Erythroblast (primary cell): ENCODE measurements at regions not wholly inside any gene's neighbourhood (a gene's known extent, or its start where the extent isn't known, plus 50 kb on each side); places are given as distances from the start of the nearest gene placed in this dataset.

Source experiments
- DNase-seq, 2 experiments: peaks; one replicate each; lab custom pipeline; 2025; lab: John Stamatoyannopoulos, UW
- GATA1 ChIP-seq: IDR thresholded peaks from 2 replicates; pipeline ENCODE4 v1.6.1; 2011; ENCODE audit warnings: low read depth, mild to moderate bottlenecking, control low read depth, low read length, moderate library complexity
- POLR2A ChIP-seq: IDR thresholded peaks from 2 replicates; pipeline ENCODE4 v1.6.1; 2011; ENCODE audit warnings: mild to moderate bottlenecking, low read length

DNA sequence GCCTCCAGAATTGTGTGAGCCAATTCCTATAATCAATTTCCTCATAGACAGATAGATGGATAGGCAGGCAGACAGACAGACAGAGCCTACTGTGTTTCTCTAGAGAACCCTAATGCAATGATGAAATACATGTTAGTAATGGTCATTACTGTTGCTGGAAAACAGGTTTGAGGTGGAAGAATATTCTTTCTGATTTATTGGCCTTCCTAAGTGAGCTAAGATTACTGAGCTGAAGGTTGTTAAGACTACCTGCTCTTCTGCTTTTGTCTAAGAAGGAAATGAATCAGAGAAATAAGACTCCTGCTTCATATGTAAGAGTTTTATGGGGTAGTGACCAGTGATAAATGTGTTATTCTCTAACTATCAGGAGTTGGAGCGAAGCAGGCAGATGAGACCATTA, 219.9 kb downstream of the ELAVL2 start:
- TF ChIP-seq GATA1 (no peak), POLR2A (no peak)
- DNase-seq, result no peak

DNA sequence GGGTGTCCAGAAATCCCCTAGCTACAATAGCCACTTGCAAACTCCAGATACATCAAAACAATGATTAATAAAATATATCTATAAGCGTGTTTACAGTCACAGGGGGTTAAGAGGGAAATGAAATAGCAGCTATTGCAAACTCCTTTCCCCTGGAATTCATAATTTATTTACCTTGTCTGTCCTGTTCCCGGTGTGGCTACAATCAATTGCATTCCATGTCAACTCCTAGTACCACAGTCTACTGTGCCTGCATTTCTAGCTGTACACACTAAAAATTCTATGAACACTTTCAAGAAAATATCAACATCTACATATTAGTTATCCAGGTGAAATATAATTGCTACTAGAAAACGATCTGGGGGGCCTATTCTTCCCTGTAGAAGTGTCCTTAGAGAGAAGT, 217.6 kb downstream of the ELAVL2 start:
- TF ChIP-seq POLR2A (no peak), GATA1 (no peak)
- no peak for DNase-seq

DNA sequence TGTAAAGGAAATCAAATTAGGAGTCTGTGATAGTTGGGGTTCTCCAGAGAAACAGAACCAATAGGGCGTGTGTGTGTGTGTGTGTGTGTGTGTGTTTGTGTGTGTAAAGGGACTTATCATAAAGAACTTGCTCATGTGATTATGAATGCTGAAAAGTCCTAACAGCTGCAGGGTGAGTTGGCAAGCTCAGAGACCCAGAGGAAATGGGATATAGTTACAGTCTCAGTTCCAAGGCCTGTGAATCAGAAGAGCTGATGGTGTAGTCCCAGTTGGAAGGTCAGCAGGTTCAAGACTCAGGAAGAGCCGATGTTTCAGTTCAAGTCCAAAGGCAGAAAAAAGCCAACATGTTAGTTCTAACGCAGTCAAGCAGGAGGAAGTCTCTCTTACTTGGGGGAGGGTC, 214.2 kb downstream of the ELAVL2 start:
- TF ChIP-seq POLR2A (no peak), GATA1 (no peak)
- DNase-seq, result no peak

DNA sequence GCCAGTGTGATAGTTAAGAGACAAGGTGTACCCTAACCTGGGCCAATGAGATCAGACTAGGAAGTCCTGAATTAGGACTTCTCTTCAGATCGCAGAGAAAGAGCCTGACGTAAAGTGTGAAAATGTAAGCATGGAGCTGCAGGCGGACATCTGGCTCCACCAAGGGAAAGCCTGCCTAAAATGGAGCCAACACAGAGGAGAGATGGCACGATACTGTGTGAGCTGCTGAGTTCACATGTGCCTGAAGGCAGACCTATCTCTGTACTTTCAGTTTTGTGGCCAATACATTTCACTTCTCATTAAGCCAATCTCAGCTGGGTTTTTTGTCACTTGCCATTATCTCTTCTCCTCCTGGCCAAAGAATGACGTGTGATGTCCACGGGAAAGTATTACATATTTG, 210.5 kb downstream of the ELAVL2 start:
- no peak for DNase-seq
- TF ChIP-seq GATA1 (no peak), POLR2A (no peak)

DNA sequence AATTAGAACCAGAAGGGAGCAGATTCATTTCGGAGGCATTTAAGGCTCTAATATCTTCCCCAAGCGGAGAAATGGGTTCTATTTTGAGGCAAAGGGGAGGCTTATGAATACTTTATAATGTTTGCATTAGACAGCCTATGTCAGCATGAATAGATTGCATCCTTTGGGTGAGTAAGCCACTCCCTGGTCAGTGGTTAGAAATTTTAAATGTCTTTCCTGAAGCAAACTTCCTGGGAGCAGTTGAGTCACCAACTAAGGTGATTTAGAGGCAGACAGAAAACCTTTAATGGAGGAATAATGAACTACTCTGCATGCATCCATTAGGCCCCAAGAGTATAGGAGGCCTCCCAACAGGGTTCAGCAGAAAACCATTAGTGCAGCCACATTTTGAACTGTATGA, 204.9 kb downstream of the ELAVL2 start:
- DNase-seq, result no peak
- TF ChIP-seq POLR2A, result no peak

DNA sequence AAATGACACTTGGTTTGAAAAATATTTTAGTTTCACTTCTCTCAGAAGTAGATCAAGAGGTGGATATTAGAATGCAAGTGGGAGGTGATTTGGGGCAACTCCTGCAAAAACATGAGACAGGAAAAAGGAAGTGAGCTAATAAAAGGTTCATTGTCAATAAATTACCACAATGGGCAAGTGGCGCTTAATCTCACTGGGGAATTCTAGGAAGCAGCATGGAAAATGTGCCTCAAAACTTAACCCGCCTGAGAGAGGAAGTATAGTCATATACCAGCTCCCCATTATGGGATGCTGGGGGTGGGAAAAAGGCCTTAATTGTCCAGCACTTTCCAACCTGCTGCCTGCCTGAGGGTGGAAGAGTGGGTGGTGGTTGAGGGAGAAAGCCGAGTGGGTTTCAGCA, 204.1 kb downstream of the ELAVL2 start:
- no peak for TF ChIP-seq POLR2A
- TF ChIP-seq GATA1, result no peak

DNA sequence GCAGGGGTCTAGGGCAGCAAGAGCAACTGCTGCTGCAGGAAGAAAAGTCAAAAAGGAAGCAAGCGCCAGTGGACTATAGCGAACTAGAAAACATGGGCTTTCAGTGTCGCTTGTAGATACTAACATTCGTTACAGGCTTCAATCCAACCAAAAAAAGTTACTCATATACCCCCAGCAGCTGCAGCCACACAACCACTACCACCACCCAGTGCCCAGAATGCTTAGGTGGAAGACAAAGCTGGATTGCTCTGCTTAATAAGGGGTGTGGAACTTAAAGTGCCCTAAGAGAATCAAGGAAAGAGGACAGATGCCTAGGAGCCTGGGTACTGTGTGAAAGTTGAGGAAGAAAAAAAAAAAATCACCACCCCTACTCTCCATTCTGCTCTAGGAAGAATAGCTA, 203.6 kb downstream of the ELAVL2 start:
- no peak for DNase-seq
- TF ChIP-seq GATA1 (no peak), POLR2A (no peak)

More for the DNA sequence above, 204.1 kb downstream of the ELAVL2 start:
- DNase-seq, result no peak

DNA sequence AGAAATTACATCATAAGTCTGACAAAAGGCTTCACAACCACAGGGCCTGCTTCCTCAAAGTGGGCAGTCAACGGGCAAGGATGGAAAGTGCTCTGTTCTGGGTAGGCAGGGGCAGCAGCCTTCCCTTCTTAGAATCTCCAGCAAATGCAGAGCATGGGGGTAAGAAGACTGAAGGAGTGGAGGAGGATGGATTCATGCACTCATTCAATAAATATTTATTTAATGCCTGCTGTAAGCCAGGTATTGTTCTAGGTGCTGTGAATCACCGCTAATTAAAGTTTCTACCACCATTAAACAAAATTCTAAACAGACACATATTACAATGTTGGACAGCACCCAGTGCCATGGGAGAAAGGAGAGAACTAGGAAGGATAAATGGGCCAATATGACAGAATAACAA, 195.6 kb downstream of the ELAVL2 start:
- TF ChIP-seq POLR2A (no peak), GATA1 (no peak)
- DNase-seq, result no peak

DNA sequence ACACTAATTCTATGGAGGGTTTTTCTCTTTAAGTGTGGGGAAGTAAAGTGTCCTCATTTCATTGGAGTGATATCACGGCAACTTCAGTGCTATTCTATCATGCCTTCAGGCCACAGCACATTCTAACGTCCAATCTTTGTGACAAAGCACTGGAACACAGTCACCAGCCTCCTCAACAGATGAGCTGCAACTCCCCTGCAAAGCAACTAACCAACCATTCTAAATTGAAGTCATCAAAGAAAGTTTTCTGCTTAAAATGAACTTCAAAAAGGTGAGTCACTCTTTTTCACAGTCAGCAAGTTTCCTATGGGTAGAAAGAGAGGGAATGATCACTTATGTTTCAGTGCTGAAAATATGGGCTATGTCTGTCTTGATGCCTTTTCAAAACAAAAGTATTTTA, 190.8 kb downstream of the ELAVL2 start:
- TF ChIP-seq GATA1, result no peak
- no peak for TF ChIP-seq POLR2A

DNA sequence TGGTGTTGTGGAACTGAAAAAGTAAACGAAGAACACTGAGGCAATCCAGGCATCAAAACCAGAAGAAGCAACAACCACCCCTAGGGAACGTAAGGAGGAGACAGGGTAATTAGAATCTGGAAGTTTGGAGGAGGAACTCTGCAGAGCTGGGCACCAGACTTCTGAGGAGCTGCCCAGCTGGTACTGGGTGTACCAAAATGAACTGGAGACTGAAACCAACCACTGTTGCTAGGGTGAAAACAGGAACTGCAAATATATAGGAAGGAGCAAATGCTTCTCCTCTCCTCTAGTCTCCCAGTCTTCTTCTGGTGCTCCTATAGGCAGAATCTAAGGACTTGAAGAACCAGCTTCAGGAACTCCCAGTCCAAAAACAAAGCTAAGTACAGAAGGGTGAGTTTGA, 189.8 kb downstream of the ELAVL2 start:
- DNase-seq, result no peak
- TF ChIP-seq GATA1, result no peak
- TF ChIP-seq POLR2A, result no peak

More for the DNA sequence above, 190.8 kb downstream of the ELAVL2 start:
- DNase-seq, result no peak

DNA sequence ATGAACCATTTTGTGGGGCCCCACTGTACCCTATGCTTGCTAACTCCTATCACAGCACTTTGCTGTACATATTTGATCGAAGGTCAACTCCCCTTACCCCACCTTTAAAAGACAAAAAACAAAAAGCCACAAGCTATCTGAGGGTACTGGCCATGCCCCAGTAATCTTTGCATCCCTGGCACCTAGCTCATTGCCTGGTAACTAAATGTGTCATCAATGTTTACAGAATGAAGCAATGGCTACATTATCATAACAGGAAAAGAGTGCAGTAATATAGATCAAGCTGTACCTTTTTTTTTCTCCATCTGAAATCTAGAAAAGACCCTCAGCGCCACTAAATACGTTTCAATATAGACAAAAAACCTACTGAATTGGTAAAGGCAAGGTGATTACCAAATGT, 188.0 kb downstream of the ELAVL2 start:
- TF ChIP-seq POLR2A (no peak), GATA1 (no peak)

DNA sequence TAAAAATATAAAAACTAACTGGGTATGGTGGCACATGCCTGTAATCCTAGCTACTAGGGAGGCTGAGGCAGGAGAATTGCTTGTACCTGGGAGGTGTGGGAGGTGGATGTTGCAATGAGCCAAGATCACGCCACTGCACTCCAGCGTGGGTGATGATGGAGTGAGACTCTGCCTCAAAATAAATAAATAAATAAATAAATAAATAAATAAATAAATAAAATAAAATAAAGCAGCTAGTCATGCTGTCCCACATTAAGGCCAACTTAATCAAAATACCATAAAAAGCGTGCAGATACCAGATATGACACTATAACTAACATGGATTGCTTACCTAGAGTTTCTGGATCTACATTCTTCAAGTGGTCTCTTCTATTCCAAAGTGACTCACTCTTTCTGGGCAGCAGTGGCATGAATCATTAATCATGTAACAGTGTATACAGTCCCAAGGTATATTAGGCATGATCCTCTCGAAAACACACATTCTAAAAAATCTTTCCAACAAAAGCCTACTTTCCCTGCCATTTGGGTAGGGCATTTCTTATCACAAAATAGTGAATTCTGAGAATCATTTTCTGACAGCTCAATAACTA, 187.1 kb downstream of the ELAVL2 start:
- DNase-seq, result no peak
- no peak for TF ChIP-seq POLR2A
- TF ChIP-seq GATA1, result no peak

More for the DNA sequence above, 188.0 kb downstream of the ELAVL2 start:
- peak; percentile 2 to 39 for DNase-seq
